IMR-90 (cell line): ENCODE measurements at regions not wholly inside any gene's neighbourhood (a gene's known extent, or its start where the extent isn't known, plus 50 kb on each side); places are given as distances from the start of the nearest gene placed in this dataset.

ENCODE experiments used
- ATAC-seq: fragments of 200-7000 bp; cut with Tn5 transposase; 2 replicates; pipeline ENCODE4 v1.9.1; 2020; ENCODE audit warnings: low read depth, mild to moderate bottlenecking, moderate library complexity
- BruUV-seq: library from RNA; stranded (reverse); fragments of 400-500 nt; replicated peaks from 2 replicates; lab custom pipeline; 2021; lab: Mats Ljungman, UMichigan
- CTCF ChIA-PET: fragments of 300-600 bp; formaldehyde crosslinking; extraction: SDS; loops from one replicate; lab custom pipeline; 2021; ENCODE audit warnings: antibody characterized with exemption; lab: Yijun Ruan, JAX
- POLR2A ChIA-PET: fragments of 300-600 bp; sonication (Branson Sonifier 250); formaldehyde crosslinking; loops from one replicate; lab custom pipeline; 2022; ENCODE audit warnings: antibody characterized with exemption; ENCODE audit not compliant: unreplicated experiment; lab: Charles Lee
- DNase-seq: peaks from one replicate; pipeline ENCODE4 v3.0.0; 2013
- H2AFZ ChIP-seq: replicated peaks from 2 replicates; pipeline ENCODE3; 2013; ENCODE audit warnings: low read length, mild to moderate bottlenecking; ENCODE audit not compliant: poor library complexity
- H2AK5ac ChIP-seq: 2 replicates; pipeline ENCODE4 v1.6.1; 2013; ENCODE audit warnings: low read depth, low read length, inconsistent platforms
- H2AK9ac ChIP-seq: replicated peaks from 2 replicates; pipeline ENCODE3; 2013; ENCODE audit warnings: mild to moderate bottlenecking, low read depth, low read length, moderate library complexity; ENCODE audit not compliant: poor library complexity
- H2BK120ac ChIP-seq: 2 replicates; pipeline ENCODE4 v1.6.1; 2013; ENCODE audit warnings: low read depth, low read length, inconsistent platforms
- H2BK15ac ChIP-seq: 3 replicates; pipeline ENCODE4 v1.6.1; 2013; ENCODE audit warnings: low read depth, low read length, inconsistent platforms
- H2BK20ac ChIP-seq: 2 replicates; pipeline ENCODE4 v1.6.1; 2013; ENCODE audit warnings: low read depth, mild to moderate bottlenecking, inconsistent platforms, low read length, moderate library complexity
- H2BK5ac ChIP-seq: 2 replicates; pipeline ENCODE4 v1.6.1; 2013; ENCODE audit warnings: mild to moderate bottlenecking, low read depth, low read length, inconsistent platforms; ENCODE audit not compliant: poor library complexity, severe bottlenecking
- H3K14ac ChIP-seq: replicated peaks from 2 replicates; pipeline ENCODE4 v1.6.1; 2013; ENCODE audit warnings: low read depth, low read length, inconsistent platforms
- H3K18ac ChIP-seq: 2 replicates; pipeline ENCODE4 v1.6.1; 2013; ENCODE audit warnings: low read depth, low read length, control low read depth
- H3K23ac ChIP-seq: 2 replicates; pipeline ENCODE4 v1.6.1; 2013; ENCODE audit warnings: low read depth, low read length, inconsistent platforms
- H3K27ac ChIP-seq: 2 replicates; pipeline ENCODE4 v1.5.1; 2013; ENCODE audit warnings: mild to moderate bottlenecking, control low read depth, low read length; ENCODE audit not compliant: insufficient read depth
- H3K27me3 ChIP-seq: 2 replicates; pipeline ENCODE4 v1.6.1; 2013; ENCODE audit warnings: low read length; ENCODE audit not compliant: control insufficient read depth, insufficient read depth
- H3K36me3 ChIP-seq: 2 replicates; pipeline ENCODE4 v1.6.1; 2013; ENCODE audit warnings: low read length, mixed read lengths; ENCODE audit not compliant: control insufficient read depth, insufficient read depth
- H3K4ac ChIP-seq: 2 replicates; pipeline ENCODE4 v1.6.1; 2013; ENCODE audit warnings: low read depth, low read length, inconsistent platforms
- H3K4me1 ChIP-seq: 2 replicates; pipeline ENCODE4 v1.6.1; 2013; ENCODE audit warnings: low read length, mixed read lengths; ENCODE audit not compliant: control insufficient read depth, insufficient read depth
- H3K4me2 ChIP-seq: 2 replicates; pipeline ENCODE4 v1.6.1; 2013; ENCODE audit warnings: low read depth, mild to moderate bottlenecking, control low read depth, low read length, moderate library complexity
- H3K4me3 ChIP-seq: 2 replicates; pipeline ENCODE4 v1.5.1; 2013; ENCODE audit warnings: low read depth, mild to moderate bottlenecking, control low read depth, low read length, moderate library complexity; ENCODE audit not compliant: insufficient read depth
- H3K56ac ChIP-seq: 2 replicates; pipeline ENCODE4 v1.6.1; 2013; ENCODE audit warnings: low read length, inconsistent platforms; ENCODE audit not compliant: insufficient read depth; ENCODE audit errors: extremely low read depth
- H3K79me1 ChIP-seq, 2 experiments: 2 replicates each; pipeline ENCODE4 v1.6.1; 2013; ENCODE audit warnings: low read length in 2 of 2, inconsistent platforms in 1 of 2, low read depth in 1 of 2
- H3K9ac ChIP-seq: 2 replicates; pipeline ENCODE4 v1.6.1; 2013; ENCODE audit warnings: low read depth, low read length, control low read depth
- H3K9me1 ChIP-seq: 2 replicates; pipeline ENCODE4 v1.6.1; 2013; ENCODE audit warnings: low read length, inconsistent platforms; ENCODE audit not compliant: insufficient read depth
- H3K9me3 ChIP-seq: 2 replicates; pipeline ENCODE4 v1.6.1; 2013; ENCODE audit warnings: low read length; ENCODE audit not compliant: control insufficient read depth, insufficient read depth
- H4K20me1 ChIP-seq: 2 replicates; pipeline ENCODE4 v1.6.1; 2013; ENCODE audit warnings: low read length, inconsistent platforms; ENCODE audit not compliant: insufficient read depth
- H4K5ac ChIP-seq: 2 replicates; pipeline ENCODE4 v1.6.1; 2013; ENCODE audit warnings: mild to moderate bottlenecking, low read depth, low read length, control low read depth
- H4K8ac ChIP-seq, 2 experiments: 2 replicates each; pipeline ENCODE4 v1.6.1; 2013; ENCODE audit warnings: low read depth in 2 of 2, low read length in 2 of 2, control low read depth in 1 of 2, inconsistent platforms in 1 of 2
- H4K91ac ChIP-seq: 2 replicates; pipeline ENCODE4 v1.6.1; 2013; ENCODE audit warnings: low read depth, low read length, inconsistent platforms; ENCODE audit not compliant: insufficient read depth
- RCOR1 ChIP-seq: IDR thresholded peaks from 2 replicates; pipeline ENCODE4 v1.6.1; 2012; ENCODE audit warnings: mild to moderate bottlenecking, low read length, improper control_type of control experiment; ENCODE audit not compliant: insufficient replicate concordance
- SMC3 ChIP-seq: fragments of 150-350 bp; IDR thresholded peaks from 2 replicates; pipeline ENCODE4 v1.6.1; 2016; ENCODE audit warnings: low read depth, mild to moderate bottlenecking, antibody characterized with exemption, low read length, moderate library complexity
- WGBS, 2 experiments: methylation state at CpG; one replicate each; pipeline versions ENCODE4 v1.1.5 to v1.1.7; 2013; ENCODE audit warnings: missing lambda C conversion rate in 2 of 2; ENCODE audit not compliant: insufficient read length in 1 of 2; ENCODE audit errors: extremely low coverage in 2 of 2; 5-methylcytosine and 5-hydroxymethylcytosine counted together
- dilution Hi-C: fragments of 300-500 bp; cut with HindIII; formaldehyde crosslinking; loops from one replicate; pipeline ENCODE4 v1.14.3; 2018; ENCODE audit warnings: low sequenced_read_pairs; ENCODE audit not compliant: unreplicated experiment
- in situ Hi-C: fragments of 300-500 bp; cut with MboI; formaldehyde crosslinking; loops from 3 replicates; pipeline ENCODE4 v1.14.3; 2019; ENCODE audit warnings: low sequenced_read_pairs, inconsistent platforms, mixed read lengths
- intact Hi-C: fragments of 100-400 bp; cut with micrococcal nuclease; formaldehyde crosslinking; loops from 2 replicates; pipeline ENCODE4 v1.10.0; 2022

GRCh38 chr10:24104895-24105294 lies 104.0 kb upstream of the KIAA1217 start:
- in situ Hi-C loops (no loop called here), intact Hi-C loops (no loop called here), dilution Hi-C loops (no loop called here)
- Histone ChIP-seq H2BK5ac (no peak overlapping the region), H2BK20ac (no peak overlapping the region), H4K5ac (no peak overlapping the region), H4K91ac (no peak overlapping the region), H3K56ac (no peak overlapping the region), H3K4me2 (no peak overlapping the region), H3K27ac (no peak overlapping the region), H3K4me1 (no peaks in the 10 kb centered on the region), H3K18ac (no peak overlapping the region), H3K9ac (no peak overlapping the region), H3K9me1 (no peaks in the 10 kb centered on the region), H2AK5ac (no peak overlapping the region), H2BK120ac (no peak overlapping the region), H3K14ac (no peak overlapping the region), H3K9me3 (no peaks in the 10 kb centered on the region), H2AFZ (no peak overlapping the region), H3K27me3 (no peaks in the 10 kb centered on the region), H3K36me3 (no peaks in the 10 kb centered on the region), H3K4ac (no peak overlapping the region), H4K8ac (no peak overlapping the region), H2AK9ac (no peak overlapping the region), H3K23ac (no peak overlapping the region), H3K79me1 (no peaks in the 10 kb centered on the region), H3K4me3 (no peak overlapping the region), H4K20me1 (no peaks in the 10 kb centered on the region), H2BK15ac (no peak overlapping the region)
- ChIA-PET POLR2A (no interaction called here), CTCF (no interaction called here)
- WGBS, 2 experiments, result no CpG with 5 or more reads among the region's 1 CpG
- TF ChIP-seq RCOR1 (no peak), SMC3 (no peak)
- BruUV-seq, result no TSS peak
- DNase-seq (no peak), ATAC-seq (no peak)
